GM12878 (cell line): ENCODE measurements at regions not wholly inside any gene's neighbourhood (a gene's known extent, or its start where the extent isn't known, plus 50 kb on each side); places are given as distances from the start of the nearest gene placed in this dataset. TPM values are rescaled to one million over a fixed set of nuclear protein-coding genes. Genes with fewer than 3 reads are reported as not detected.

Experiments
- MYB ChIP-seq: fragments of 150-350 bp; IDR thresholded peaks from 2 replicates; pipeline ENCODE4 v1.6.1; 2014; ENCODE audit warnings: mild to moderate bottlenecking, low read depth, low read length, borderline replicate concordance
- microRNA-seq: library from miRNA; unstranded; fragments of <30 nt; microRNA quantifications from one replicate; pipeline ENCODE4, GENCODE V29; 2018
- small RNA-seq: library from RNA; depleted of rRNA; stranded (forward); fragments of <200 nt; gene quantifications from one replicate; pipeline ENCODE3, GENCODE V24; 2014

DNA sequence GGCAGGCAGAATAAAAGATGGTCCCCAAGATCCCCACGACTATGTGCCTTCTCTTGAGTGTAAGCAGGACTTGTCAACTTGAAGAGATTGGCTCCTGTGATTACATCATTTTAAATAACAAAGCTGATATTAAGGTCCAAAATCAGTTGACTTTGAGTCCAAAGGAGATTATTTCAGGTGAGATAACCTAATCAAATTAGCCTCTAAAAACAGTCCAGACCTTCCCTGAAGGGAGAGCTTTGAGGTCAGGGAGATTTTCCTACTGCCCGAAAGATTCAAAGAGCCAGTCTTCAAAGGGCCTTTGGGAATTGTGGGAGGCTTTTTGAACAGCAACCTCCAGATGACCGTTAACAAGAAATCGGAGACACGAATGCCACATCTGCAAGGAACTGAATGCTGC, 51.5 kb upstream of the NCAM2 start (continued):
- no peak for TF ChIP-seq MYB
- TF ChIP-seq, all 136 proteins: peak for 0

Small RNA genes lying in the stretch of these regions (microRNA-seq; reads per million reads assigned to microRNA genes)
- not detected for gene MIR548X

Small RNA genes lying in the stretch of these regions (small RNA-seq; reads per million reads assigned to genes)
- gene AL157359.3: not detected
- not detected for gene AP001506.1
- gene MIR548X: not detected
- gene RN7SKP147: not detected
- not detected for gene RNU1-139P
- not detected for gene RNU6-772P
- not detected for gene RPL37P4
